ENCODE measurements at regions not wholly inside any gene's neighbourhood (a gene's known extent, or its start where the extent isn't known, plus 50 kb on each side); places are given as distances from the start of the nearest gene placed in this dataset.

GRCh38 chr3:23713641-23714040 lies 92.1 kb upstream of the UBE2E1 start:
- no peak for TF ChIP-seq CTCF (IDR thresholded peaks at IDR 0.05; ENCODE audit: insufficient read depth, low read length, poor library complexity, severe bottlenecking)
- TF ChIP-seq EZH2phosphoT487 (conservative IDR thresholded peaks at IDR 0.05; ENCODE audit: low read length): no peak
- no peak overlapping the region for H2AFZ ChIP-seq (ENCODE audit: low read depth, low read length, severe bottlenecking)
- no peak overlapping the region for H3K27ac ChIP-seq (ENCODE audit: low read depth, low read length)
- H3K27me3 ChIP-seq (ENCODE audit: low read length): no peaks in the 10 kb centered on the region
- no peaks in the 10 kb centered on the region for H3F3A ChIP-seq (ENCODE audit: insufficient read depth)
- H3K36me3 ChIP-seq (ENCODE audit: low read length): no peaks in the 10 kb centered on the region
- H4K20me1 ChIP-seq (ENCODE audit: low read depth, low read length): no peaks in the 10 kb centered on the region
- no peaks in the 10 kb centered on the region for H3K79me2 ChIP-seq (ENCODE audit: insufficient read depth, low read length)
- no peaks in the 10 kb centered on the region for H3K9me2 ChIP-seq (replicated peaks; ENCODE audit: insufficient read depth, low read length)
- H3K9me3 ChIP-seq (ENCODE audit: insufficient read depth, low read length): no peaks in the 10 kb centered on the region
- no peak overlapping the region for H3K4me3 ChIP-seq (ENCODE audit: insufficient read depth, low read length, poor library complexity, severe bottlenecking)
- H3K4me2 ChIP-seq (ENCODE audit: low read depth, low read length, poor library complexity, severe bottlenecking): no peak overlapping the region
- no peak overlapping the region for H3K9ac ChIP-seq (ENCODE audit: low read length)

- Histone ChIP-seq H3K27ac (ENCODE audit: low read depth, low read length) (no peak overlapping the region), H3K27me3 (ENCODE audit: low read length) (no peaks in the 10 kb centered on the region), H3K4me2 (ENCODE audit: low read depth, low read length, poor library complexity, severe bottlenecking) (no peak overlapping the region), H2AFZ (ENCODE audit: low read depth, low read length, severe bottlenecking) (no peak overlapping the region), H3K79me2 (ENCODE audit: insufficient read depth, low read length) (no peaks in the 10 kb centered on the region), H4K20me1 (ENCODE audit: low read depth, low read length) (no peaks in the 10 kb centered on the region), H3K9me3 (ENCODE audit: insufficient read depth, low read length) (no peaks in the 10 kb centered on the region; the same call in 1 of the 2 replicates), H3K36me3 (ENCODE audit: low read length) (no peaks in the 10 kb centered on the region), H3K9ac (ENCODE audit: low read length) (no peak overlapping the region), H3K9me2 (replicated peaks; ENCODE audit: insufficient read depth, low read length) (no peaks in the 10 kb centered on the region), H3F3A (ENCODE audit: insufficient read depth) (no peaks in the 10 kb centered on the region), H3K4me3 (ENCODE audit: insufficient read depth, low read length, poor library complexity, severe bottlenecking) (no peak overlapping the region)
- TF ChIP-seq EZH2phosphoT487 (conservative IDR thresholded peaks at IDR 0.05; ENCODE audit: low read length): no peak
- TF ChIP-seq CTCF (IDR thresholded peaks at IDR 0.05; ENCODE audit: insufficient read depth, low read length, poor library complexity, severe bottlenecking): no peak
Observed at GRCh38 chr3:23720059-23720458, 85.7 kb upstream of the UBE2E1 start.

GRCh38 chr3:23720885-23721284 lies 84.9 kb upstream of the UBE2E1 start:
- TF ChIP-seq CTCF (IDR thresholded peaks at IDR 0.05; ENCODE audit: insufficient read depth, low read length, poor library complexity, severe bottlenecking) (no peak), EZH2phosphoT487 (conservative IDR thresholded peaks at IDR 0.05; ENCODE audit: low read length) (no peak)
- Histone ChIP-seq H4K20me1 (ENCODE audit: low read depth, low read length) (no peaks in the 10 kb centered on the region), H3F3A (ENCODE audit: insufficient read depth) (no peaks in the 10 kb centered on the region), H3K9me2 (replicated peaks; ENCODE audit: insufficient read depth, low read length) (no peaks in the 10 kb centered on the region), H3K4me2 (ENCODE audit: low read depth, low read length, poor library complexity, severe bottlenecking) (no peak overlapping the region), H3K9ac (ENCODE audit: low read length) (no peak overlapping the region), H3K79me2 (ENCODE audit: insufficient read depth, low read length) (no peaks in the 10 kb centered on the region), H3K36me3 (ENCODE audit: low read length) (no peaks in the 10 kb centered on the region), H3K9me3 (ENCODE audit: insufficient read depth, low read length) (no peaks in the 10 kb centered on the region; the same call in 1 of the 2 replicates), H3K27me3 (ENCODE audit: low read length) (no peaks in the 10 kb centered on the region), H3K27ac (ENCODE audit: low read depth, low read length) (no peak overlapping the region), H2AFZ (ENCODE audit: low read depth, low read length, severe bottlenecking) (no peak overlapping the region), H3K4me3 (ENCODE audit: insufficient read depth, low read length, poor library complexity, severe bottlenecking) (no peak overlapping the region)
